ENCODE measurements at regions not wholly inside any gene's neighbourhood (a gene's known extent, or its start where the extent isn't known, plus 50 kb on each side); places are given as distances from the start of the nearest gene placed in this dataset.

DNA sequence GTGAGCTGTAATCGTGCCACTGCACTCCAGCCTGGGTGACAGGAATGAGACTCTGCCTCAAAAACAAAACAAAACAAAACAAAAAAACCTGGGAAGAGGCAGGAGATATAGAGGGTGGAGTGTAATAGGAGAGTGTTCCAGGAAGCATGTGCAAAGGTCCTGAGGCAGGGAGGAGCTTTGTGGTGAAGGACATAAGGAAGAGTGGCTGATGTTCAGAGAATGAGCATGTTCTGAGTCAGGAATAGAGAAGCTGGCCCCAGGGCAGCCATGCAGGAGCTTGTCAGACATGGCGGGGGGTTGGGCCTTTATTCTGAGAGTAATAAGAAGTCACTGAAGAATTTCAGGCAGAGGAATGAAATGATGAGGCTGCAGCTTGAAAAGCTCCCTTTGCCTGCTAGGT, 337.0 kb downstream of the CDH26 start:
- POLR2A ChIA-PET = no interaction called here
- DNase-seq (ENCODE audit: low read depth) = no peak
- H3K27me3 ChIP-seq (ENCODE audit: control insufficient read depth, insufficient read depth, low read length) = no peaks in the 10 kb centered on the region
- CTCF ChIA-PET = interaction anchor here (1.2 kb wide), 1 partner anchor 32 kb away, joined by 3 read pairs; no protein-coding TSS in a partner anchor
- TF ChIP-seq, protein P1, sequence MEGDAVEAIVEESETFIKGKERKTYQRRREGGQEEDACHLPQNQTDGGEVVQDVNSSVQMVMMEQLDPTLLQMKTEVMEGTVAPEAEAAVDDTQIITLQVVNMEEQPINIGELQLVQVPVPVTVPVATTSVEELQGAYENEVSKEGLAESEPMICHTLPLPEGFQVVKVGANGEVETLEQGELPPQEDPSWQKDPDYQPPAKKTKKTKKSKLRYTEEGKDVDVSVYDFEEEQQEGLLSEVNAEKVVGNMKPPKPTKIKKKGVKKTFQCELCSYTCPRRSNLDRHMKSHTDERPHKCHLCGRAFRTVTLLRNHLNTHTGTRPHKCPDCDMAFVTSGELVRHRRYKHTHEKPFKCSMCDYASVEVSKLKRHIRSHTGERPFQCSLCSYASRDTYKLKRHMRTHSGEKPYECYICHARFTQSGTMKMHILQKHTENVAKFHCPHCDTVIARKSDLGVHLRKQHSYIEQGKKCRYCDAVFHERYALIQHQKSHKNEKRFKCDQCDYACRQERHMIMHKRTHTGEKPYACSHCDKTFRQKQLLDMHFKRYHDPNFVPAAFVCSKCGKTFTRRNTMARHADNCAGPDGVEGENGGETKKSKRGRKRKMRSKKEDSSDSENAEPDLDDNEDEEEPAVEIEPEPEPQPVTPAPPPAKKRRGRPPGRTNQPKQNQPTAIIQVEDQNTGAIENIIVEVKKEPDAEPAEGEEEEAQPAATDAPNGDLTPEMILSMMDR (IDR thresholded peaks at IDR 0.05; ENCODE audit: insufficient read depth, low read depth, low read length) = no peak
- no peaks in the 10 kb centered on the region for H3K36me3 ChIP-seq (ENCODE audit: control insufficient read depth, insufficient read depth, low read length)
- H3K4me3 ChIP-seq (ENCODE audit: low read depth, low read length) = no peak overlapping the region

DNA sequence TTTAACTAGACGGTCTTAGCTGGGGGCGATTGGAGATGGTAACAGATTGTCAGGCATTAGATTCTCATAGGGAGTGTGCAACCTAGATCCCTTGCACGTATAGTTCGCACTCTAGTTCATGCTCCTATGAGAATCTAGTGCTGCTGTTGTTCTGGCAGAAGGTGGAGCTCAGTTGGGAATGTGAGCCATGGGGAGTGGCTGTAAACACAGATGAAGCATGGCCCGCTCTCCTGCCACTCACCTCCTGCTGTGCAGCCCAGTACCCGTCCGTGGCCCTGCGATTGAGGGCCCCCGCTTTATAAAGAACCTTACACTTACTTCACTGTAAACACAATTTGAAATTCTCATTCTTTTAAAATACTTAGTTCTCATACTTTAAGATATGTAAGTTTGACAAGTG, 339.4 kb downstream of the CDH26 start:
- DNase-seq (ENCODE audit: low read depth) = no peak
- POLR2A ChIA-PET = interaction anchor here (0.6 kb wide), 2 partner anchors 555 to 888 kb away, joined by 3 to 5 read pairs; no protein-coding TSS in a partner anchor
- no peak overlapping the region for H3K4me3 ChIP-seq (ENCODE audit: low read depth, low read length)
- no peaks in the 10 kb centered on the region for H3K36me3 ChIP-seq (ENCODE audit: control insufficient read depth, insufficient read depth, low read length)
- TF ChIP-seq, protein P1 (IDR thresholded peaks at IDR 0.05; ENCODE audit: insufficient read depth, low read depth, low read length) = no peak
- CTCF ChIA-PET = no interaction called here
- no peaks in the 10 kb centered on the region for H3K27me3 ChIP-seq (ENCODE audit: control insufficient read depth, insufficient read depth, low read length)

DNA sequence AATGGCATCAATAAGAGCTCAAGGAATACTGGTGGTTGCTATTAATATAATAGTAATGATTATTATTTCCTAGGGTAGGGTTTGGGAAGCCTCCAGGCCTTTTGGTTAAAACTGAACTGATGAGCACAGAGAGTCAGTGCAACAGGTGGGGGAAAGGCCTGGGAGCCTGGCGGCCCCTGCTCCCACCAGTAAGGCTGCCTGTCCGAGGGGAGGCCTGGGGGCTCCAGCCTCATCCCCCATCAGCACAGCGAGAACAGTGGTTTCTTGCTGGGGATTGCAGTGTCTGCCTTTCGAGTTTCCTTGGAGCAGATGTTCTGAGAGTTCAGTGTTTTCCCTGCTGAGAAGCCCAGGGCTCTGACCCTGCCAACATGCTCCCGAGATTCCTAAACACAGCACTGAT, 340.4 kb downstream of the CDH26 start:
- POLR2A ChIA-PET = no interaction called here
- CTCF ChIA-PET = no interaction called here

DNA sequence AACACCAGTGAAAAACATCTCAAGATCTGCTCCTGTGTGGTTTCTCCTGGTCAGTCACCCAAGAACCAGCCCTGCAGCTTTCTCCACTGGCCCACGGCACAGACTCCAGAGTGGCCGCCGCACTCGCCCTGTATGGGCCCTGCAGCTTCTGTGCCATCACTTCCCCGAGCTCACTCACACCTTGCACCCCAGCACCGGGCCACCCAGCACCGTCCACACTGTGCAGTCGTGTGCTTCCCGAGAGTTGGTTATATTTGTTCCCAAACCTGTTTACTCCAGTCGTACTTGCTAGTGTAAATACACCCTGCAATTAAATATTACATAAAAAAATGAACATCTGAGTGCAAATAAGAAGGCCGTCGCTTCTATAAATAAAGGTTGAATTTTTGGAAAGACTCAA, 341.7 kb downstream of the CDH26 start:
- no peaks in the 10 kb centered on the region for H3K36me3 ChIP-seq (ENCODE audit: control insufficient read depth, insufficient read depth, low read length)
- ChIA-PET POLR2A (no interaction called here), CTCF (no interaction called here)

More for the DNA sequence above, 340.4 kb downstream of the CDH26 start:
- no peaks in the 10 kb centered on the region for H3K36me3 ChIP-seq (ENCODE audit: control insufficient read depth, insufficient read depth, low read length)
- H3K27me3 ChIP-seq (ENCODE audit: control insufficient read depth, insufficient read depth, low read length) = no peaks in the 10 kb centered on the region
- no peak for DNase-seq (ENCODE audit: low read depth)
- H3K4me3 ChIP-seq (ENCODE audit: low read depth, low read length) = no peak overlapping the region
- TF ChIP-seq, protein P1 (IDR thresholded peaks at IDR 0.05; ENCODE audit: insufficient read depth, low read depth, low read length) = no peak

DNA sequence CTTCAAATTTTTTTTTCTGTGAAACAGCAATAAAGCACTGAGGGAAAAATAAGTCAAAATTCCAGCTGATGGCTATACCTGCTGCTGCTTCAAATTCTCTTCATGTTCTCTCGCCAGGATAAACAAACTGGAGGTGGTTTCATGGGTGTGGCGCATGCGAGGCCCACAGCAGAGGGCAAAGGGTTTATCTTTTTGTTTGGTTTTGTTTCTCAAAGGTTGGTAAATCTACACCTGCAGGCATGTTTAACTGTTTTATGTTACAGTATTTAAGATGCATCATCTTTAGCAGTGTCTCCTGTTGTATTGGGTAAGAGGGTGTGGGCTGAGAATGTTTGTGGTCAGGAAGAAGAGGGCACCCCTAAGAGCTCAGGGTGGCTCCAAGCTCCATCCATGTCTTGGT, 342.2 kb downstream of the CDH26 start:
- TF ChIP-seq, protein P1 (IDR thresholded peaks at IDR 0.05; ENCODE audit: insufficient read depth, low read depth, low read length) = no peak
- Histone ChIP-seq H3K36me3 (ENCODE audit: control insufficient read depth, insufficient read depth, low read length) (no peaks in the 10 kb centered on the region), H3K27me3 (ENCODE audit: control insufficient read depth, insufficient read depth, low read length) (no peaks in the 10 kb centered on the region), H3K4me3 (ENCODE audit: low read depth, low read length) (no peak overlapping the region)
- no peak for DNase-seq (ENCODE audit: low read depth)
- CTCF ChIA-PET = interaction anchor here (0.6 kb wide), 1 partner anchor 15 kb away, joined by 3 read pairs; no protein-coding TSS in a partner anchor
- POLR2A ChIA-PET = no interaction called here

More for the DNA sequence above, 341.7 kb downstream of the CDH26 start:
- DNase-seq (ENCODE audit: low read depth) = no peak
- Histone ChIP-seq H3K27me3 (ENCODE audit: control insufficient read depth, insufficient read depth, low read length) (no peaks in the 10 kb centered on the region), H3K4me3 (ENCODE audit: low read depth, low read length) (no peak overlapping the region)
- TF ChIP-seq, protein P1 (IDR thresholded peaks at IDR 0.05; ENCODE audit: insufficient read depth, low read depth, low read length) = no peak
